Fibroblast of pulmonary artery (primary cell): ENCODE measurements at regions not wholly inside any gene's neighbourhood (a gene's known extent, or its start where the extent isn't known, plus 50 kb on each side); places are given as distances from the start of the nearest gene placed in this dataset.

Experiments
- DNase-seq: peaks from one replicate; pipeline ENCODE4 v3.0.0-alpha.2; 2010; ENCODE audit warnings: low read depth
- H3K4me3 ChIP-seq: replicated peaks from 2 replicates; pipeline ENCODE4 v1.5.1; 2011; ENCODE audit warnings: low read depth, mild to moderate bottlenecking, control low read depth, low read length, moderate library complexity
- TF ChIP-seq, protein P1 (sequence below): IDR thresholded peaks from 2 replicates; pipeline ENCODE4 v1.5.1; 2011; ENCODE audit warnings: mild to moderate bottlenecking, control low read depth, low read length, inconsistent platforms; ENCODE audit errors: missing control alignments

GRCh38 chr6:63395381-63395780 lies 75.6 kb upstream of the LGSN start:
- TF ChIP-seq, protein P1, sequence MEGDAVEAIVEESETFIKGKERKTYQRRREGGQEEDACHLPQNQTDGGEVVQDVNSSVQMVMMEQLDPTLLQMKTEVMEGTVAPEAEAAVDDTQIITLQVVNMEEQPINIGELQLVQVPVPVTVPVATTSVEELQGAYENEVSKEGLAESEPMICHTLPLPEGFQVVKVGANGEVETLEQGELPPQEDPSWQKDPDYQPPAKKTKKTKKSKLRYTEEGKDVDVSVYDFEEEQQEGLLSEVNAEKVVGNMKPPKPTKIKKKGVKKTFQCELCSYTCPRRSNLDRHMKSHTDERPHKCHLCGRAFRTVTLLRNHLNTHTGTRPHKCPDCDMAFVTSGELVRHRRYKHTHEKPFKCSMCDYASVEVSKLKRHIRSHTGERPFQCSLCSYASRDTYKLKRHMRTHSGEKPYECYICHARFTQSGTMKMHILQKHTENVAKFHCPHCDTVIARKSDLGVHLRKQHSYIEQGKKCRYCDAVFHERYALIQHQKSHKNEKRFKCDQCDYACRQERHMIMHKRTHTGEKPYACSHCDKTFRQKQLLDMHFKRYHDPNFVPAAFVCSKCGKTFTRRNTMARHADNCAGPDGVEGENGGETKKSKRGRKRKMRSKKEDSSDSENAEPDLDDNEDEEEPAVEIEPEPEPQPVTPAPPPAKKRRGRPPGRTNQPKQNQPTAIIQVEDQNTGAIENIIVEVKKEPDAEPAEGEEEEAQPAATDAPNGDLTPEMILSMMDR = no peak
- no peak overlapping the region for H3K4me3 ChIP-seq
- DNase-seq = no peak

- TF ChIP-seq, protein P1 = no peak
- H3K4me3 ChIP-seq = no peak overlapping the region
- no peak for DNase-seq
Measured at GRCh38 chr6:63403725-63404124, 83.9 kb upstream of the LGSN start.

DNA sequence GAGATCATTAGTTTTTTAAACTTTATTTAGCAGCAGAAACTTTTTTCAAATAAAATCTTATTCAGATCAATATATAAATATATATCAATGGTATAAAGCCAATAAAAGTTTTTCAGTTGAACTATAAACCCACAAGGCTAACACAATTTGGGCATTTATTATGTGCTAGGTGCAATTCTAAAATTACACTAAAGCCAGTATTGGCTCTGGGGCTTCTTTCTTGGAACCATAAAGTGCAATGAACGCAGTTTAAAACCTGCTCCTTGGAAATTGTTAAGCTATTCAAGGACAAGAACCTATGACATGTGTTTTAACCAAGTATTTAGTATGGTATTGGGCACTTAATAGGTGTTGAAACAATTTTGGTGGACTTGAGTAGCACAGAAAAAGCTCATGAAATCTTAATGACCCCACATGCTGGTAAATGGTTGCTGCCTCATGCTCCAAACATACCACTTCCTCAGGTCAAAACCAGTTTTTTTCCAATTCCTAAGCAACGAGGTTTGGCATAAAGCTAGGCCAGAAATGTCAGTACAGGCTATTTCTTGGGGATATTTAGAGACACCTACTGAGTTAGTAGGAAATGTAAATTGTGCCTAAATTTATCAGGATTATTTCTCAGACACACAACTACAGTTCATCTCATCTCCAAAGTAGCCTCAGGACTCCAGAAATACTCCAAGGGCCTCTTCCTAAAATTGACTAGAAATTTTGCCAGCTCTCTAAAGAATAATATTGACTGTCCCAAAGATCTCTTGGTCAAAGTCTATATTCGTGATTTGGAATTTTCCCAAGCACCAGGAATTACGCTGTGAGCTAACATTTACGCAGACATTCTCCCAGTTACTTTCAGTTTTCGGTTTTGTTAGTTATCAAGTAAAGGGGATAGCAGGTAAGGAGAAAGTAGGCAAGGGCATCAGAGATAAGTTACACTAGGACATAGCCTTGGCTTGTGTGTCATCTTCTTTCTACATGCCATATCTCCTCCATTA lies 90.9 kb upstream of the LGSN start:
- TF ChIP-seq, protein P1 = no peak
- no peak for DNase-seq
- H3K4me3 ChIP-seq = no peak overlapping the region

DNA sequence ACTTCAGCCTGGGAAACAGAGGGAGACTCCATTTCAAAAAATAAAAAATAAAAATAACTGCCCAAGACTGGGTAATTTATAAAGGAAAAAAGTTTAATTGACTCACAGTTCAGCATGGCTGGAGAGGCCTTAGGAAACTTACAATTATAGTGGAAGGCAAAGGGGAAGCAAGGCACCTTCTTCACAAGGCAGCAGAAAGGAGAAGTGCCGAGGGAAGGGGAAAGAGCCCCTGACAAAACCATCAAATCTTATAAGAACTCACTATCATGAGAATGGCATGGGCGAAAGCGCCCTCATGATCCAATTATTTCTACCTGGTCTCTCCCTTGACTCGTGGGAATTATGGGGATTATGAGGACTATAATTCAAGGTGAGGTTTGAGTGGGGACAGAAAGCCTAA lies 95.5 kb upstream of the LGSN start:
- no peak overlapping the region for H3K4me3 ChIP-seq
- TF ChIP-seq, protein P1 = no peak
- DNase-seq = no peak

GRCh38 chr6:63418741-63419140 lies 99.0 kb upstream of the LGSN start:
- no peak overlapping the region for H3K4me3 ChIP-seq
- TF ChIP-seq, protein P1 = no peak
- DNase-seq = no peak

DNA sequence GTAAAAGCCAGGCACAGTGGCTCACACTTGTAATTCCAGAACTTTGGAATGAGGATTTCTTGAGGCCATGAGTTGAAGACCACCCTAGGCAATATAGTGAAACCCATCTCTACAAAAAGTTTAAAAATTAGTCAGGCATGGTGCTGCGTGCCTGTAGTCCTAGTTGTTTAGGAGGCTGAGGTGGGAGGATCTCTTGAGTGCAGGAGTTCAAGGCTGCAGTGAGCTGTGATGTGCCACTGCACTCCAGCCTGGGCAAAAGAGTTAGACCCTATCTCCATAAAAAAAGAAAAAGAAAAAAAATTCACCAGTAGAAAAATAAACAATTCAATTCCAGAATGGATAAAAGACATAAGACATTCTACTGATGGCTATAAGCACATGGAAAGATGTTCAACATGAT lies 104.9 kb upstream of the LGSN start:
- H3K4me3 ChIP-seq = no peak overlapping the region
- TF ChIP-seq, protein P1 = no peak
- no peak for DNase-seq
